GM12878 (cell line): ENCODE measurements at regions not wholly inside any gene's neighbourhood (a gene's known extent, or its start where the extent isn't known, plus 50 kb on each side); places are given as distances from the start of the nearest gene placed in this dataset.

ENCODE experiments used
- ATAC-seq: fragments of 200-7000 bp; cut with Tn5 transposase; 3 replicates; pipeline ENCODE4 v1.9.1; 2020; ENCODE audit warnings: mild to moderate bottlenecking, moderate library complexity
- BruUV-seq: library from RNA; stranded (reverse); fragments of 400-500 nt; replicated peaks from 2 replicates; lab custom pipeline; 2021; lab: Mats Ljungman, UMichigan
- CTCF ChIA-PET: fragments of 300-600 bp; sonication (Branson Sonifier 250); formaldehyde crosslinking; extraction: SDS; loops from one replicate; lab custom pipeline; 2021; ENCODE audit warnings: inconsistent platforms; lab: Yijun Ruan, JAX
- POLR2A ChIA-PET: fragments of 350-600 bp; formaldehyde crosslinking; extraction: SDS; loops from one replicate; lab custom pipeline; 2021; ENCODE audit warnings: inconsistent platforms; lab: Charles Lee
- RAD21 ChIA-PET: fragments of 300-600 bp; sonication (Branson Sonifier 250); formaldehyde crosslinking; loops from one replicate; lab custom pipeline; 2023; ENCODE audit warnings: antibody characterized with exemption; ENCODE audit not compliant: unreplicated experiment; lab: Charles Lee
- SMC1A ChIA-PET: fragments of 300-600 bp; sonication (Branson Sonifier 250); formaldehyde crosslinking; loops from one replicate; lab custom pipeline; 2023; ENCODE audit not compliant: unreplicated experiment, uncharacterized antibody; lab: Charles Lee
- DNase-seq: peaks from one replicate; pipeline ENCODE4 v3.0.0-alpha.2; 2011; ENCODE audit warnings: low read depth, low spot score
- FAIRE-seq: peaks from 3 replicates; lab custom pipeline; 2011; peaks lifted over from hg19 to GRCh38; lab: Jason Lieb, UNC
- H2AFZ ChIP-seq: 2 replicates; pipeline ENCODE4 v1.6.0; 2011; ENCODE audit warnings: low read depth, low read length, control low read depth; ENCODE audit not compliant: control insufficient read depth
- H3K27ac ChIP-seq: 2 replicates; pipeline ENCODE4 v1.5.1; 2011; ENCODE audit warnings: control low read depth; ENCODE audit not compliant: control insufficient read depth, insufficient read depth
- H3K27me3 ChIP-seq, 2 experiments: replicated peaks in 1 of 2; 2 replicates each; pipeline versions ENCODE4 v1.6.0 to v1.6.1; 2011; ENCODE audit warnings: low read length in 1 of 2; ENCODE audit not compliant: control insufficient read depth in 2 of 2, insufficient read depth in 2 of 2
- H3K36me3 ChIP-seq, 2 experiments: 2 replicates each; pipeline ENCODE4 v1.5.1; 2011; ENCODE audit warnings: low read length in 1 of 2; ENCODE audit not compliant: control insufficient read depth in 2 of 2, insufficient read depth in 2 of 2
- H3K4me1 ChIP-seq: 2 replicates; pipeline ENCODE4 v1.6.1; 2011; ENCODE audit warnings: mild to moderate bottlenecking, low read length, moderate library complexity, mixed read lengths; ENCODE audit not compliant: control insufficient read depth, insufficient read depth
- H3K4me2 ChIP-seq: 2 replicates; pipeline ENCODE4 v1.6.0; 2011; ENCODE audit warnings: control low read depth; ENCODE audit not compliant: control insufficient read depth, insufficient read depth
- H3K4me3 ChIP-seq: fragments of 200-600 bp; sonication (generic); 2 replicates; pipeline ENCODE4 v1.5.1; 2016
- H3K79me2 ChIP-seq: 2 replicates; pipeline ENCODE4 v1.6.0; 2011; ENCODE audit warnings: low read length; ENCODE audit not compliant: control insufficient read depth, insufficient read depth
- H3K9ac ChIP-seq: 2 replicates; pipeline ENCODE4 v1.8.0; 2011; ENCODE audit warnings: low read length, control low read depth, mixed read lengths; ENCODE audit not compliant: control insufficient read depth, insufficient read depth
- H3K9me3 ChIP-seq: replicated peaks from 3 replicates; pipeline ENCODE4 v1.5.1; 2011; ENCODE audit warnings: mild to moderate bottlenecking, low read length; ENCODE audit not compliant: control insufficient read depth, insufficient read depth
- H4K20me1 ChIP-seq: 2 replicates; pipeline ENCODE4 v1.6.0; 2011; ENCODE audit not compliant: control insufficient read depth, insufficient read depth
- NRF1 ChIP-seq: conservative IDR thresholded peaks from 2 replicates; pipeline ENCODE4 v1.6.1; 2011; ENCODE audit warnings: mild to moderate bottlenecking, low read depth, low read length, improper control_type of control experiment
- POLR2AphosphoS5 ChIP-seq: IDR thresholded peaks from 2 replicates; pipeline ENCODE4 v1.6.1; 2011; ENCODE audit warnings: mild to moderate bottlenecking, low read length, inconsistent platforms
- ZNF592 ChIP-seq: fragments of 450-650 bp; IDR thresholded peaks from 2 replicates; pipeline ENCODE4 v1.6.1; 2017; ENCODE audit warnings: mild to moderate bottlenecking, moderate library complexity
- WGBS: methylation state at CpG from one replicate; pipeline ENCODE4 v1.1.6; 2016; ENCODE audit warnings: low lambda C conversion rate; ENCODE audit not compliant: insufficient replicate concordance, insufficient coverage; ENCODE audit errors: missing lambda C conversion rate; 5-methylcytosine and 5-hydroxymethylcytosine counted together
- in situ Hi-C: fragments of 300-500 bp; cut with MboI; formaldehyde crosslinking; loops from 9 replicates; pipeline ENCODE4 v1.14.3; 2018; ENCODE audit warnings: mixed read lengths
- intact Hi-C: fragments of 100-400 bp; cut with micrococcal nuclease; formaldehyde crosslinking; loops from one replicate; pipeline ENCODE4 v1.14.2; 2022; ENCODE audit not compliant: unreplicated experiment

- no peaks in the 10 kb centered on the region; a peak in 1 of 4 replicates for H3K27me3 ChIP-seq
- DNase-seq, result no peak
- FAIRE-seq, result no peak
- ChIA-PET CTCF (no interaction called here), POLR2A (no interaction called here), SMC1A (no interaction called here), RAD21 (no interaction called here)
- no peaks in the 10 kb centered on the region for H3K9me3 ChIP-seq
- no peaks in the 10 kb centered on the region for H3K36me3 ChIP-seq
- H2AFZ ChIP-seq, result no peak overlapping the region
- no peak overlapping the region for H3K4me2 ChIP-seq
- no peak overlapping the region for H3K4me3 ChIP-seq
- H3K9ac ChIP-seq, result no peak overlapping the region
- H3K79me2 ChIP-seq, result no peaks in the 10 kb centered on the region
- in situ Hi-C loops (no loop called here), intact Hi-C loops (no loop called here)
- no TSS peak for BruUV-seq
- H4K20me1 ChIP-seq, result no peaks in the 10 kb centered on the region
- no peak for ATAC-seq
- no peaks in the 10 kb centered on the region for H3K4me1 ChIP-seq
- H3K27ac ChIP-seq, result no peak overlapping the region
- 46% methylated on average over 5 of the region's 5 CpGs for WGBS
- no peak for TF ChIP-seq ZNF592
- TF ChIP-seq NRF1, result no peak
- no peak for TF ChIP-seq POLR2AphosphoS5
Measured at GRCh38 chr6:47102331-47102730, 60.2 kb upstream of the ADGRF1 start.
